C4-2B (cell line): ENCODE measurements at regions not wholly inside any gene's neighbourhood (a gene's known extent, or its start where the extent isn't known, plus 50 kb on each side); places are given as distances from the start of the nearest gene placed in this dataset.

Source experiments
- H3K27ac ChIP-seq: fragments of 450-650 bp; 2 replicates; pipeline ENCODE4 v1.5.1; 2017
- ZFX ChIP-seq: fragments of 450-650 bp; IDR thresholded peaks from 2 replicates; pipeline ENCODE4 v1.6.1; 2017
- TF ChIP-seq, protein P1 (sequence below): fragments of 450-650 bp; conservative IDR thresholded peaks from 2 replicates; pipeline ENCODE4 v1.5.1; 2017; ENCODE audit warnings: mild to moderate bottlenecking

DNA sequence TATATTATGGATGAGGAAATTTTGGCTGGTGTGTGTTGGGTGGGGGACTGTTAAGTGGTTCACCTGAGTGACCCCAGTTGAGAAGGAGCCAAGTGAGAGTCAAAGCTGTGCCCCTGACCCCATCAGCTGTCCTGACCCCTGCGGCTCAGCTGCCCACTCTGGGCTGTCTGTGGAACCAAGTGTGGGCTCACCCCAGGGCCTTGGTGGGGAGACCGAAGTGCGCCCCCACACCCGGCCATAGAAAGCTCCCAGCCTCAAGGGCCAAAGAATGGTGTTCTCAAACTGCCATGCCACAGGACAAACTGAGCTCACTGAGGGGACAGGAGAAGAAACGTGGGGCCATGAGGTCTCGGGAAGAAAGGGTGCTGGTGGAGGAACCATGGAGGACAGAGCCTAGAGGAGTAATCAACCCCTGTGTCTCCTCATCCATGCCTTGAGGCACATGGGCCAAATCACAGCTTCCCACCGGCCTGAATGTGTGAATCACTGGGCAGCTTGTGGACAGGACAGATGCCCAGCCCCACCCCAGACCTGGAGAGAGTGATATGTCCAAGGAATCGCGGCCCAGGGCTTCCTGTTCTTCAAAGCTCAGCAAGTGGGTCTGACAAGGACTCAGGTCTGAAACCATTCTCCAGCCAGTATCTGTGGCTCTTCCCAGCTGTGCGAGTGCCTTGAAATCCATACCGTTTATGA, 86.2 kb upstream of the CACUL1 start:
- H3K27ac ChIP-seq = no peak overlapping the region
- TF ChIP-seq, protein P1, sequence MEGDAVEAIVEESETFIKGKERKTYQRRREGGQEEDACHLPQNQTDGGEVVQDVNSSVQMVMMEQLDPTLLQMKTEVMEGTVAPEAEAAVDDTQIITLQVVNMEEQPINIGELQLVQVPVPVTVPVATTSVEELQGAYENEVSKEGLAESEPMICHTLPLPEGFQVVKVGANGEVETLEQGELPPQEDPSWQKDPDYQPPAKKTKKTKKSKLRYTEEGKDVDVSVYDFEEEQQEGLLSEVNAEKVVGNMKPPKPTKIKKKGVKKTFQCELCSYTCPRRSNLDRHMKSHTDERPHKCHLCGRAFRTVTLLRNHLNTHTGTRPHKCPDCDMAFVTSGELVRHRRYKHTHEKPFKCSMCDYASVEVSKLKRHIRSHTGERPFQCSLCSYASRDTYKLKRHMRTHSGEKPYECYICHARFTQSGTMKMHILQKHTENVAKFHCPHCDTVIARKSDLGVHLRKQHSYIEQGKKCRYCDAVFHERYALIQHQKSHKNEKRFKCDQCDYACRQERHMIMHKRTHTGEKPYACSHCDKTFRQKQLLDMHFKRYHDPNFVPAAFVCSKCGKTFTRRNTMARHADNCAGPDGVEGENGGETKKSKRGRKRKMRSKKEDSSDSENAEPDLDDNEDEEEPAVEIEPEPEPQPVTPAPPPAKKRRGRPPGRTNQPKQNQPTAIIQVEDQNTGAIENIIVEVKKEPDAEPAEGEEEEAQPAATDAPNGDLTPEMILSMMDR = no peak
- no peak for TF ChIP-seq ZFX

DNA sequence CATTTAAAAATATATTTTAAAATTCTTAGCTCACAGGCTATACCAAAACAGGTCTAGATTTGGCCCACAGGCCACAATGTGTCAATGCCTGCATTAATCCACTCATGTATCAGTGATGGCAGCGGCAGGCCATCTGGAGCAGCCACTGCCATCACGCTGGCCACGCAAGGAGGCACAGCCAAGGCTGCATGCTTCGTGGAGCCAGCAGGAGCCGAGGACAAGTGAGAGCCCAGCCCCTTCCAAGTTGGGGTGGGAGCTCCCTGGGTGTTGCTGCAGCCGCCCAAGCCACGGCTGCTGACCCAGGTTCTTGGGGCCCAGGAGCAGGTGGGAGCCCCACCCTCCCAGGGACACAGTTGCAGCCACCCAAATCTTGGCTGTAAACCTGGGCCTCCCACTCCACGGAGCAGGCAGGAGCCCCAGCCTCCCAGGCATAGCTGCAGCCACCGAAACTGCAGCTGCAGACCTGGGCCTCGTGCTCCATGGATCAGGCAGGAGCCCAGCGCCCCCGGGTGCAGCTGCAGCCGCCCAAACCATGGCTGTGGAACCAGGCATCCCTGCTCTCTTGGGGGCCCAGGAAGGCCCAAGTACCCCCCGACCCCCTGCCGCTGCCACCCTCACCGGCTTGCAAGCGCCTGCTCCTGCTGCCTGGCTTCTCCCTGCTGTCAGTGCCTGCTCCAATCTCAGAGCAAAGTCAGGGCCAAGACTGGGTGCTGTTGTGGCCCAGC, 87.3 kb upstream of the CACUL1 start:
- no peak for TF ChIP-seq ZFX
- TF ChIP-seq, protein P1 = no peak
- H3K27ac ChIP-seq = no peak overlapping the region

DNA sequence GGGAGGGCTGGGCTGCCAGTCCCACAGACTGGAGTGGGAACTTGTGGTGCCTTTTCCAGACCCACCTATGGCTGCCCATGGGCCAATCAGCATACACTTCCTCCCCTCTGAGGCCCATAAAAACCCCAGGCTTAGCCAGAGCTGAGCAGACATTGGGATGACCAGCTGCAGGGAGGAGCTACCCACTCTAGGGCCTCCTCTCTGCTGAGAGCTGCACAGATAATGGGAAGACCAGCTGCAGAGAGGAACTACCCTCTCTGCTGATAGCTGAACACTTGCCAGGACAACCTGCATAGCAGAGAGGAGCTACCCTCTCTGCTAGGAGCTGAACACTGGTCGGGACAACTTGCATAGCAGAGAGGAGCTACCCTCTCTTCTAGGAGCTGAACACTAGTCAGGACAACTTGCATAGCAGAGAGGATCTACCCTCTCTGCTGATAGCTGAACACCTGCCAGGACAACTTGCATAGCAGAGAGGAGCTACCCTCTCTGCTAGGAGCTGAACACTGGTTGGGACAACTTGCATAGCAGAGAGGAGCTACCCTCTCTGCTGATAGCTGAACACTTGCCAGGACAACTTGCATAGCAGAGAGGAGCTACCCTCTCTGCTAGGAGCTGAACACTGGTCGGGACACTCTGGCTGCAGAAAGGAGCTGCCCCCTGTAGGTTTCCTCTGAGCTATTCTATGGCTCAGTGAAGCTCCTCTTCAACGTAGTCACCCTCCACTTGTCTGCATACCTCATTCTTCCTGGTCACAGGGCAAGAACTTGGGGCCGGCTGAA, 88.3 kb upstream of the CACUL1 start:
- TF ChIP-seq, protein P1 = no peak
- no peak for TF ChIP-seq ZFX
- no peak overlapping the region for H3K27ac ChIP-seq

DNA sequence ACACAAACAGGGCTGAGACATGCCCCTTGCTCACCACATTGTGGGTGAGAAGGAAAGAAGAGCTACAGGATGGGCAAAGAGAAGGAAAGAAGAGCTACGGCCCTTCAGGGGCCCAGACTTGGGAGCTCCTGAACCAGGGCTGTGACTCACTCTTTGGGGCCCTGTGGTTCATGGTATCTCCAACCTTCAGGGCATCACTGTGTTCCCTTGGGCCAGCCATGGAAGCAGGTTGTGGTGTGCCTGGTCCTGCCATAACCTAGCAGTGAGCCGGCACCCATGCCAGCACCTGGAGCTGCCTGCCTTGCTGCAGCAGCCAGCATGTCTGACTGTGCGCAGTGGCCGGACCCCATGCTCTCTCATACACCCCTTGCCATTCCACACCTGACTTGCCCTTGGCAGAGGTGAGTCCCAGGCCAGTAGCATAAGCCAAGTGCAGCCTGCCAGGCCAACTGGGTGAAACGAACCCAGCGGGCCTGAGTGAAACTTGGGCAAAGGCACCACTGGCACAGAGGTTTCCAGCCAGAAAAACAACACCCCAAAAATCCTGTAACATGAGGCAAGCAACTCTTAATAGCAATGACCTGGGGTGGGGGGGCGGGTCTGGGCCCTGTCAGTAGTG, 89.0 kb upstream of the CACUL1 start:
- no peak overlapping the region for H3K27ac ChIP-seq
- TF ChIP-seq, protein P1 = no peak
- TF ChIP-seq ZFX = no peak

DNA sequence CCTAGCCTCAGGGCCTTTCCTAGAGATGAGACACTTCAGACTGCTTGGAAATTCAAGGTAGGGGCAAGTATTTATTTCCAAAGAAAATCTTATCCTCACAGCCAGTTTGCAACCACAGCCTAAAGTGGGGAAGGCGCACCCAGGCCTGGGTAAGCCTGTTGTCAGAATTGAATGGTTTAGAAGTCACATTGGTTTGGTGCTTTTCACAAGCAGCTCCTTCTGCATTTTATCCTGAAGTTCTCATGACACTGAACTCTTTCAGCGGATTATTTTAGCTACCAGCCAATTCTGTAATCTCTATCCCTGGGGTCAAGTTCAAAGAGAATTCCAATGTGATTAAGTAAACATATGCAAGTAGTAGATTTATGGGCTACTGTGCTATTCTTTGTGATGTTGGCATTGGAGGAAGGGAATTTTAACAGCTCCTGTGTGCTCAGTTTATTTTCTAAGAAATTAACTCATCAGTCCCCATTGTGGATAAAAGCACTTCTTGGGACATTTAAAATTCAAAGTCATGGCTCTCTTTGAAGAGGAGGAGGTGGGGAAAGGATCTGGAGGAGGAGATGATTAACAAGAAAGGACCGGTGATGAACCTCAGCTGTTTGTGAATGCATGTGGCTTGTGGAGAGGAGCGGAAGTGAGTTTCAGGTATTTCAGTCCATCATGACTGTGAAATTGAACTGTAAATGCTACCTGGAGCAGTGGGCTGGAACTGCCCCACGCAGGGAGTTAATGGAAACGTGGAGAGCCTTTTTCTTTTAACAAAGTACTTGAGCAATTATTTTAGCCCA, 90.2 kb upstream of the CACUL1 start:
- TF ChIP-seq, protein P1 = no peak
- no peak for TF ChIP-seq ZFX

DNA sequence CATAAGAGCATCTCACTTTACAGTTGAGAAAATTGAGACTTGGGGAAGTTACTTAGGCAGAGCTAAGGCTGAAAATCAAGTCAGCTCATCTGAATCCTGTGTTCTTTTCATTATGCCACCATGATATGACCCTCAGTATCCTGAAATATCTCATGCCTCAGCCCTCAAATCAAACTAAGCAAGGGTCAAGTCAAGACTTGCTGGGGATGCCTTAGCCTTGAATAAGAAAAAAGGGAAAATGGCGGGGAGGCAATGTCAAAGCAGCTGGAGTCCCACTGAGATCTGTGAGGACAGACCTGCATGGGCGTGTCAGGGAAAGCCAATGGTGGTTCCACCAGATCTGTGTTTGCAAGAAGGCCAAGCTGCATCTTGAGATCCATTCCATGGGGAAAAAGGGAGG, 91.0 kb upstream of the CACUL1 start:
- TF ChIP-seq, protein P1 = no peak
- TF ChIP-seq ZFX = no peak
- no peak overlapping the region for H3K27ac ChIP-seq

More for the DNA sequence above, 90.2 kb upstream of the CACUL1 start:
- H3K27ac ChIP-seq = no peak overlapping the region
